Naive thymus-derived CD4-positive, alpha-beta T cell (primary cell): ENCODE measurements at regions not wholly inside any gene's neighbourhood (a gene's known extent, or its start where the extent isn't known, plus 50 kb on each side); places are given as distances from the start of the nearest gene placed in this dataset.

Experiments used
- ATAC-seq: fragments of 150-1000 bp; cut with Tn5 transposase; 2 replicates; pipeline ENCODE4 v1.10.0; 2021; ENCODE audit warnings: mild to moderate bottlenecking, moderate library complexity
- CTCF ChIA-PET: fragments of 350-600 bp; sonication (Branson Sonifier 250); formaldehyde crosslinking; loops from one replicate; lab custom pipeline; 2021; ENCODE audit warnings: antibody characterized with exemption; lab: Charles Lee
- POLR2A ChIA-PET: fragments of 350-600 bp; sonication (Branson Sonifier 250); formaldehyde crosslinking; loops from one replicate; lab custom pipeline; 2021; ENCODE audit warnings: antibody characterized with exemption, inconsistent platforms; lab: Charles Lee
- DNase-seq, 9 donors: peaks; one replicate each; pipeline versions ENCODE4 v3.0.0 to v3.0.0-alpha.2; 2020 to 2022; ENCODE audit warnings: mixed read lengths in 1 of 9
- H3K27ac ChIP-seq: one replicate; pipeline ENCODE4 v1.7.0; 2013; ENCODE audit warnings: mild to moderate bottlenecking, low read depth, low read length, moderate library complexity
- H3K27me3 ChIP-seq, 2 donors: one replicate each; pipeline ENCODE4 v1.7.0; 2013; ENCODE audit warnings: low read length in 2 of 2, mild to moderate bottlenecking in 2 of 2, moderate library complexity in 2 of 2; ENCODE audit not compliant: control insufficient read depth in 2 of 2, insufficient read depth in 2 of 2
- H3K36me3 ChIP-seq, 3 experiments: 1 replicate in 2 of 3; 2 replicates in 1 of 3; pipeline ENCODE4 v1.7.0; 2013; ENCODE audit warnings: low read length in 3 of 3, mild to moderate bottlenecking in 3 of 3, moderate library complexity in 1 of 3; ENCODE audit not compliant: insufficient read depth in 3 of 3, control insufficient read depth in 2 of 3
- H3K4me1 ChIP-seq, 2 donors: one replicate each; pipeline ENCODE4 v1.7.0; 2013; ENCODE audit warnings: low read length in 2 of 2, mild to moderate bottlenecking in 2 of 2, moderate library complexity in 1 of 2; ENCODE audit not compliant: control insufficient read depth in 2 of 2, insufficient read depth in 2 of 2
- H3K4me3 ChIP-seq: 2 replicates; pipeline ENCODE4 v1.7.0; 2013; ENCODE audit warnings: mild to moderate bottlenecking, low read length
- H3K9me3 ChIP-seq, 3 experiments: 1 replicate in 2 of 3; 2 replicates in 1 of 3; pipeline ENCODE4 v1.7.0; 2013; ENCODE audit warnings: low read length in 3 of 3; ENCODE audit not compliant: control insufficient read depth in 2 of 3
- H3K27ac Mint-ChIP-seq, 9 donors: one replicate each; pipeline ENCODE4 v1.8.0; 2020 to 2022; ENCODE audit warnings: mixed read lengths in 9 of 9, mild to moderate bottlenecking in 8 of 9, moderate library complexity in 5 of 9, inconsistent platforms in 2 of 9
- H3K27me3 Mint-ChIP-seq, 5 donors: one replicate each; pipeline ENCODE4 v1.8.0; 2021 to 2022; ENCODE audit warnings: mixed read lengths in 5 of 5, mild to moderate bottlenecking in 1 of 5
- H3K36me3 Mint-ChIP-seq, 5 donors: one replicate each; pipeline ENCODE4 v1.8.0; 2020 to 2022; ENCODE audit warnings: mixed read lengths in 5 of 5, mild to moderate bottlenecking in 3 of 5, inconsistent platforms in 1 of 5
- H3K4me1 Mint-ChIP-seq, 7 donors: one replicate each; pipeline ENCODE4 v1.8.0; 2020 to 2022; ENCODE audit warnings: mixed read lengths in 7 of 7, mild to moderate bottlenecking in 3 of 7, inconsistent platforms in 1 of 7
- H3K4me3 Mint-ChIP-seq, 10 donors: one replicate each; pipeline ENCODE4 v1.8.0; 2020 to 2022; ENCODE audit warnings: mild to moderate bottlenecking in 10 of 10, mixed read lengths in 10 of 10, moderate library complexity in 6 of 10, inconsistent platforms in 2 of 10
- H3K9me3 Mint-ChIP-seq, 11 donors: one replicate each; pipeline ENCODE4 v1.8.0; 2020 to 2022; ENCODE audit warnings: mixed read lengths in 11 of 11, mild to moderate bottlenecking in 4 of 11, inconsistent platforms in 1 of 11, moderate library complexity in 1 of 11
- intact Hi-C, 2 donors: fragments of 100-400 bp; cut with micrococcal nuclease; formaldehyde crosslinking; loops; one replicate each; pipeline ENCODE4 v1.15.1; 2023

- H3K9me3 Mint-ChIP-seq = no peaks in the 10 kb centered on the region
- H3K4me1 ChIP-seq = no peaks in the 10 kb centered on the region
- H3K9me3 ChIP-seq = no peaks in the 10 kb centered on the region
- H3K27ac ChIP-seq = no peak overlapping the region
- H3K4me3 ChIP-seq = no peak overlapping the region
- no peaks in the 10 kb centered on the region for H3K36me3 Mint-ChIP-seq
- peaks cover 0 to 20% (median 3%) of the 10 kb centered on the region in 5 donors for H3K27me3 Mint-ChIP-seq
- H3K4me3 Mint-ChIP-seq = no peak overlapping the region
- DNase-seq (no peak), ATAC-seq (no peak)
- ChIA-PET CTCF (no interaction called here), POLR2A (no interaction called here)
- no peaks in the 10 kb centered on the region for H3K4me1 Mint-ChIP-seq
- H3K27me3 ChIP-seq = peaks cover 0 to 2% of the 10 kb centered on the region in 2 donors
- no peaks in the 10 kb centered on the region for H3K36me3 ChIP-seq
- no peak overlapping the region for H3K27ac Mint-ChIP-seq
- intact Hi-C loops = no loop called here
These were observed 153.0 kb downstream of the PHETA1 start for GRCh38 chr12:111215881-111216280.

- peaks cover 0 to 2% of the 10 kb centered on the region in 2 donors for H3K27me3 ChIP-seq
- H3K27me3 Mint-ChIP-seq = peaks cover 0 to 21% (median 7%) of the 10 kb centered on the region in 5 donors
- ChIA-PET CTCF (no interaction called here), POLR2A (interaction anchor here (0.6 kb wide), 1 partner anchor 8 kb away, joined by 3 read pairs; no protein-coding TSS in a partner anchor)
- H3K9me3 ChIP-seq = no peaks in the 10 kb centered on the region
- H3K4me3 ChIP-seq = no peak overlapping the region
- no peaks in the 10 kb centered on the region for H3K4me1 ChIP-seq
- H3K4me3 Mint-ChIP-seq = no peak overlapping the region
- H3K36me3 ChIP-seq = no peaks in the 10 kb centered on the region
- no peaks in the 10 kb centered on the region for H3K36me3 Mint-ChIP-seq
- H3K9me3 Mint-ChIP-seq = no peaks in the 10 kb centered on the region
- ATAC-seq (no peak), DNase-seq (no peak)
- H3K27ac Mint-ChIP-seq = no peak overlapping the region
- intact Hi-C loops = no loop called here
- no peaks in the 10 kb centered on the region for H3K4me1 Mint-ChIP-seq
- H3K27ac ChIP-seq = no peak overlapping the region
These were observed 154.5 kb downstream of the PHETA1 start for GRCh38 chr12:111214401-111214800.

DNA sequence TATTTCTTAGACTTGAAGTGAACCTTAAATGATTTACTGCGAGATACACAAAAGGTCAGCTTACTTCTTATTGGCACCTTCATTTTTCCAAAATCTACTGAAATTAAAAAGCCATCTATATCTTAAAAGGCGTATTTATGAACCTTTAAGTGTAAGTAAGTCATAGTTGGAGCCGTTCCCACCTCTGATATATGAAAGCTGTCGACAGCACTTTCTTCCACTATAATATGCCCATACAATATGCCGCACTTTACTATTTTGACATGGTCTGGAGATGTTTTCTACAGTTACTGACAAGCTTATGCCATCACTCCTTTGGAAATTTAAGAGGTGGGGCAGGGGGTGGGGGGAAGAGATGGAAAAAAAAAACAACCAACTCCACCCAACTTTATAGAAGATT is 155.3 kb downstream of the PHETA1 start:
- POLR2A ChIA-PET = no interaction called here

GRCh38 chr12:111212814-111213456 is 156.0 kb downstream of the PHETA1 start:
- H3K27ac ChIP-seq = no peak overlapping the region
- CTCF ChIA-PET = no interaction called here
- H3K4me1 ChIP-seq = no peaks in the 10 kb centered on the region
- Mint-ChIP-seq H3K4me3 (no peak overlapping the region), H3K4me1 (no peaks in the 10 kb centered on the region), H3K9me3 (no peaks in the 10 kb centered on the region), H3K36me3 (no peaks in the 10 kb centered on the region), H3K27me3 (peaks cover 0 to 19% (median 7%) of the 10 kb centered on the region in 5 donors), H3K27ac (no peak overlapping the region)
- no peaks in the 10 kb centered on the region for H3K9me3 ChIP-seq
- intact Hi-C loops = no loop called here
- POLR2A ChIA-PET = no interaction called here
- no peak overlapping the region for H3K4me3 ChIP-seq
- H3K36me3 ChIP-seq = no peaks in the 10 kb centered on the region
- peaks cover 0 to 2% of the 10 kb centered on the region in 2 donors for H3K27me3 ChIP-seq
- DNase-seq (no peak), ATAC-seq (no peak)

More for the DNA sequence above, 155.3 kb downstream of the PHETA1 start:
- Histone ChIP-seq H3K9me3 (no peaks in the 10 kb centered on the region), H3K27ac (no peak overlapping the region), H3K4me1 (no peaks in the 10 kb centered on the region), H3K27me3 (peaks cover 0 to 2% of the 10 kb centered on the region in 2 donors), H3K4me3 (no peak overlapping the region), H3K36me3 (no peaks in the 10 kb centered on the region)
- CTCF ChIA-PET = no interaction called here
- DNase-seq (no peak), ATAC-seq (no peak)
- Mint-ChIP-seq H3K27me3 (peaks cover 0 to 21% (median 7%) of the 10 kb centered on the region in 5 donors), H3K9me3 (no peaks in the 10 kb centered on the region), H3K36me3 (no peaks in the 10 kb centered on the region), H3K4me1 (no peaks in the 10 kb centered on the region), H3K27ac (no peak overlapping the region), H3K4me3 (no peak overlapping the region)
- intact Hi-C loops = no loop called here

DNA sequence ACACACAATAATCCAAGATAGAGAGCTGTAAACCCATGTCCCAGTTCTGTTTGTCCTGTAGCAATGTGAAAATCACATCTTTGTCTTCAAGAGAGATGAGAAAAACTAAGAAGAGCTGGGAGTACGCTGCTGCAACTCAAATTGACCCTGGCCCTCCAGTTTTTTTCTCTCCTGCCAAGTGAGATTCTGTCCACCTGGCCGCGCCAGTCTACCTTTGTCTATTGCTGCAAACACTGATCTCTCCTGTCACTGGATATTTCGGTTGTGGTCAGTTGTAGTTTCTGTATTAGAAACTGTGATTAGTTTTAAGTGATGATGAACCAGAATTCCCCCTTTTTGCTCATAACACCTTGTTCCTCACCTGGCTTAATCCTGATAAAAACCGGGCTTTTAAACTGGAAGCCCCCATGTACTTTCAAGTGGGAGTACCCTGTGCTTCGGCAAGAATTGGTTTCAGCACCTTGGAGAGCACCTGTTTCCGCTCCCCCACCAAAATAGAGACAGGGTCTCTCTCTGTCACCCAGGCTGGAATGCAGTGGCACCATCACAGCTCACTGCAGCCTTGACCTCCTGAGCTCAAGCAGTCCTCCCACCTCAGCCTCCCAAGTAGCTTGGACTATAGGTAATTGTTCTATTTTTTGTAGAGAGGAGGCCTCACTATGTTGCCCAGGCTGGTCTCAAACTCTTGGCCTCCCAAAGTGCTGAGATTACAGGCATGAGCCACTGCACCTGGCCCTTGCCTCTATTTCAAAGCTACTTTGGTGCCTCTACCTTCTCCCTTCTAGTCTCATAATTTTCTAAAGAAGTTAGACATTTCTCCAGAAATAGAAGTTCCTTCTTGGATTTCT is 156.8 kb downstream of the PHETA1 start:
- peak in 2 of 9 donors; percentile 4 to 6 for DNase-seq
- H3K27ac ChIP-seq = no peak overlapping the region
- Mint-ChIP-seq H3K4me3 (no peak overlapping the region), H3K27ac (no peak overlapping the region), H3K4me1 (no peaks in the 10 kb centered on the region), H3K36me3 (no peaks in the 10 kb centered on the region), H3K27me3 (peaks cover 0 to 17% (median 10%) of the 10 kb centered on the region in 5 donors), H3K9me3 (no peaks in the 10 kb centered on the region)
- CTCF ChIA-PET = interaction anchor here (0.6 kb wide), 1 partner anchor 596 kb away, joined by 3 read pairs; no protein-coding TSS in a partner anchor
- H3K4me1 ChIP-seq = no peaks in the 10 kb centered on the region
- peaks cover 0 to 2% of the 10 kb centered on the region in 2 donors for H3K27me3 ChIP-seq
- H3K4me3 ChIP-seq = no peak overlapping the region
- H3K9me3 ChIP-seq = no peaks in the 10 kb centered on the region
- intact Hi-C loops = no loop called here
- H3K36me3 ChIP-seq = no peaks in the 10 kb centered on the region
- POLR2A ChIA-PET = no interaction called here
- ATAC-seq = no peak

DNA sequence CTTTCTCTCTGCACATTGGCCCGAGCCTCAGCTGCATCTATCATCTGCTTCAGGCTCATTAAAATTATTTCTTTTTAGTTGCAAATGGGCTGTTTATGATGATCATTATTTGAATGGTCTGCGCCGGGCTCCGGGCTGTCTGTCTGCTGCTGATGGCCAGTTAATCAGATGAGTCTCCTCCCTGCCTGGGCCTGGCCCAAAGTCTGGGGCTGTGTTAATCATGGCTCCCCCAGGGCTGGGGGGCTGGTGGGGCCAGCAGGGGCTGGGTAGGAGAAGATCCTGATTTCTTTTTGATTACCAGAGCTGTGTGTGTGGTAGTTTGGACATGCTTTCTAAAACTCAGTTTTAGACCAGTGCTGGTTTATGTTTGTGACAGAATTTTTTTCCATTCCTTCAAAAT is 159.1 kb downstream of the PHETA1 start:
- Histone ChIP-seq H3K36me3 (no peaks in the 10 kb centered on the region), H3K4me3 (no peak overlapping the region), H3K27ac (no peak overlapping the region), H3K9me3 (no peaks in the 10 kb centered on the region), H3K4me1 (no peaks in the 10 kb centered on the region), H3K27me3 (peaks cover 0 to 2% of the 10 kb centered on the region in 2 donors)
- peaks cover 0 to 13% (median 7%) of the 10 kb centered on the region in 5 donors for H3K27me3 Mint-ChIP-seq
- no peaks in the 10 kb centered on the region for H3K36me3 Mint-ChIP-seq
- ATAC-seq (no peak), DNase-seq (no peak)
- ChIA-PET CTCF (interaction anchor here (0.6 kb wide), 1 partner anchor 272 kb away, joined by 6 read pairs; no protein-coding TSS in a partner anchor), POLR2A (no interaction called here)
- H3K27ac Mint-ChIP-seq = no peak overlapping the region
- H3K4me3 Mint-ChIP-seq = no peak overlapping the region
- peaks cover 0 to 5% (median 0%) of the 10 kb centered on the region in 11 donors for H3K9me3 Mint-ChIP-seq
- no peaks in the 10 kb centered on the region for H3K4me1 Mint-ChIP-seq
- intact Hi-C loops = no loop called here
